WTC11 (cell line): ENCODE measurements at regions not wholly inside any gene's neighbourhood (a gene's known extent, or its start where the extent isn't known, plus 50 kb on each side); places are given as distances from the start of the nearest gene placed in this dataset.

Experiments used
- ATAC-seq: fragments of 200-7000 bp; cut with Tn5 transposase; 2 replicates; pipeline ENCODE4 v1.10.0; 2021; ENCODE audit warnings: mild to moderate bottlenecking, moderate library complexity
- CTCF ChIA-PET: fragments of 300-600 bp; sonication (Branson Sonifier 250); formaldehyde crosslinking; loops from one replicate; lab custom pipeline; 2021; ENCODE audit warnings: antibody characterized with exemption; lab: Charles Lee
- POLR2A ChIA-PET: fragments of 350-600 bp; sonication (Branson Sonifier 250); formaldehyde crosslinking; loops from one replicate; lab custom pipeline; 2021; ENCODE audit warnings: antibody characterized with exemption; lab: Charles Lee
- DNase-seq: peaks from one replicate; pipeline ENCODE4 v3.0.0; 2021; ENCODE audit warnings: low spot score
- H3K27ac Mint-ChIP-seq: 2 replicates; pipeline ENCODE4 v1.8.0; 2021; ENCODE audit warnings: mixed read lengths
- H3K27me3 Mint-ChIP-seq: 2 replicates; pipeline ENCODE4 v1.8.0; 2021; ENCODE audit warnings: low read depth, mild to moderate bottlenecking, moderate library complexity, mixed read lengths
- H3K36me3 Mint-ChIP-seq: 2 replicates; pipeline ENCODE4 v1.8.0; 2021; ENCODE audit warnings: mixed read lengths
- H3K4me1 Mint-ChIP-seq: 2 replicates; pipeline ENCODE4 v1.8.0; 2022; ENCODE audit warnings: mixed read lengths
- H3K4me3 Mint-ChIP-seq: 2 replicates; pipeline ENCODE4 v1.8.0; 2021; ENCODE audit warnings: mild to moderate bottlenecking, moderate library complexity, mixed read lengths
- H3K9me3 Mint-ChIP-seq: 2 replicates; pipeline ENCODE4 v1.8.0; 2021; ENCODE audit warnings: mixed read lengths
- FOXK1 ChIP-seq: sonication (generic); formaldehyde crosslinking; IDR thresholded peaks from 2 replicates; pipeline ENCODE4 v1.8.0; 2022; ENCODE audit warnings: mild to moderate bottlenecking, moderate library complexity, missing genetic modification reagents
- GRHL2 ChIP-seq: fragments of 250-450 bp; sonication (Bioruptor Pico); IDR thresholded peaks from 2 replicates; pipeline ENCODE4 v1.8.0; 2022; ENCODE audit warnings: mild to moderate bottlenecking, moderate library complexity; ENCODE audit not compliant: insufficient replicate concordance, severe bottlenecking
- MXD4 ChIP-seq: fragments of 250-450 bp; sonication (Bioruptor Pico); IDR thresholded peaks from 2 replicates; pipeline ENCODE4 v1.8.0; 2021; ENCODE audit warnings: mild to moderate bottlenecking, moderate library complexity, borderline replicate concordance
- NFE2L1 ChIP-seq: sonication (generic); formaldehyde crosslinking; IDR thresholded peaks from 2 replicates; pipeline ENCODE4 v1.8.1; 2023; ENCODE audit warnings: missing genetic modification reagents
- NFYB ChIP-seq: sonication (generic); formaldehyde crosslinking; conservative IDR thresholded peaks from 2 replicates; pipeline ENCODE4 v1.8.0; 2022; ENCODE audit warnings: low read depth, missing genetic modification reagents
- NR3C1 ChIP-seq: sonication (generic); formaldehyde crosslinking; conservative IDR thresholded peaks from 2 replicates; pipeline ENCODE4 v1.8.1; 2023; ENCODE audit warnings: low read depth, mild to moderate bottlenecking, missing genetic modification reagents
- PREB ChIP-seq: sonication (generic); formaldehyde crosslinking; IDR thresholded peaks from 2 replicates; pipeline ENCODE4 v1.8.1; 2022; ENCODE audit warnings: mild to moderate bottlenecking, missing genetic modification reagents, moderate library complexity, borderline replicate concordance
- PRRX2 ChIP-seq: fragments of 250-450 bp; sonication (Bioruptor Pico); IDR thresholded peaks from 2 replicates; pipeline ENCODE4 v1.8.0; 2021; ENCODE audit warnings: mild to moderate bottlenecking
- TEAD1 ChIP-seq: sonication (generic); formaldehyde crosslinking; IDR thresholded peaks from 2 replicates; pipeline ENCODE4 v1.8.0; 2022; ENCODE audit warnings: mild to moderate bottlenecking, missing genetic modification reagents
- ZNF121 ChIP-seq: sonication (generic); formaldehyde crosslinking; IDR thresholded peaks from 2 replicates; pipeline ENCODE4 v1.8.0; 2023; ENCODE audit warnings: missing genetic modification reagents
- ZNF425 ChIP-seq: fragments of 250-450 bp; sonication (Bioruptor Pico); conservative IDR thresholded peaks from 2 replicates; pipeline ENCODE4 v1.9.0; 2021; ENCODE audit warnings: mild to moderate bottlenecking
- ZNF532 ChIP-seq: fragments of 250-450 bp; sonication (Bioruptor Pico); IDR thresholded peaks from 2 replicates; pipeline ENCODE4 v1.9.0; 2021; ENCODE audit warnings: mild to moderate bottlenecking, borderline replicate concordance
- TF ChIP-seq, protein P1 (sequence below): sonication (generic); formaldehyde crosslinking; IDR thresholded peaks from 2 replicates; pipeline ENCODE4 v1.8.1; 2023; ENCODE audit warnings: mild to moderate bottlenecking, moderate library complexity, missing genetic modification reagents
- TF ChIP-seq, protein P2 (sequence below): fragments of 250-450 bp; sonication (Bioruptor Pico); IDR thresholded peaks from 2 replicates; pipeline ENCODE4 v2.1.2; 2022; ENCODE audit warnings: mild to moderate bottlenecking, moderate library complexity

DNA sequence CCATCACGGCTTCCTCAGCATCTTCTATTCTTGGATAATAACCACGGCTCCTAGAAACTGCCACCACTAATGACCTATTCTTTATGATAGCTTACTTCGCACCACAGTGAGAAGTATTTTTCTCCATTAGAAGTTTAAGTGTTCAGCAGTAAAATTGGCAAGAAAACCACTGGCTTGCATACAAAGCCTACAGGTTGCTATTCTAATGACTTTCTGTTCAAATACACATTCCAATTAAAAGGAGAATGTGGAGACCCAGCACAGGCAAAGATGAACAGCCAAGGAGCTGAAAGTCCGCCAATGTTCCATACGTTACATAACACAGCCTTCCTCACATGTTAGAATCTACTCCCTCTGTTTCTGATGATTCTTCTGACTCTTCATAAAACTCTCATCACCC lies 875.0 kb upstream of the PRKX start (continued):
- no peak for TF ChIP-seq PREB
- no peak for TF ChIP-seq PRRX2 (CRISPR knock-in tag)
- no peak for TF ChIP-seq NR3C1 (CRISPR knock-in tag)

GRCh38 chrX:4588056-4588455 lies 874.6 kb upstream of the PRKX start:
- ChIA-PET POLR2A (no interaction called here), CTCF (no interaction called here)
- no peaks in the 10 kb centered on the region for H3K27me3 Mint-ChIP-seq
- TF ChIP-seq NFYB (CRISPR knock-in tag) (no peak), ZNF532 (no peak), FOXK1 (no peak), ZNF425 (CRISPR knock-in tag) (no peak)
- H3K9me3 Mint-ChIP-seq, result peaks cover 16% of the 10 kb centered on the region
- H3K36me3 Mint-ChIP-seq, result no peaks in the 10 kb centered on the region
- ATAC-seq (no peak), DNase-seq (no peak)
- H3K27ac Mint-ChIP-seq, result no peak overlapping the region
- H3K4me1 Mint-ChIP-seq, result no peaks in the 10 kb centered on the region
- H3K4me3 Mint-ChIP-seq, result no peak overlapping the region

- CTCF ChIA-PET, result no interaction called here
- H3K27me3 Mint-ChIP-seq, result no peaks in the 10 kb centered on the region
- H3K4me1 Mint-ChIP-seq, result no peaks in the 10 kb centered on the region
- no peak overlapping the region for H3K27ac Mint-ChIP-seq
- no peaks in the 10 kb centered on the region for H3K36me3 Mint-ChIP-seq
- ATAC-seq (no peak), DNase-seq (no peak)
- POLR2A ChIA-PET, result no interaction called here
- TF ChIP-seq TEAD1 (no peak), ZNF121 (no peak), GRHL2 (CRISPR knock-in tag) (no peak), MXD4 (CRISPR knock-in tag) (no peak), NFE2L1 (no peak)
- TF ChIP-seq, protein P1, sequence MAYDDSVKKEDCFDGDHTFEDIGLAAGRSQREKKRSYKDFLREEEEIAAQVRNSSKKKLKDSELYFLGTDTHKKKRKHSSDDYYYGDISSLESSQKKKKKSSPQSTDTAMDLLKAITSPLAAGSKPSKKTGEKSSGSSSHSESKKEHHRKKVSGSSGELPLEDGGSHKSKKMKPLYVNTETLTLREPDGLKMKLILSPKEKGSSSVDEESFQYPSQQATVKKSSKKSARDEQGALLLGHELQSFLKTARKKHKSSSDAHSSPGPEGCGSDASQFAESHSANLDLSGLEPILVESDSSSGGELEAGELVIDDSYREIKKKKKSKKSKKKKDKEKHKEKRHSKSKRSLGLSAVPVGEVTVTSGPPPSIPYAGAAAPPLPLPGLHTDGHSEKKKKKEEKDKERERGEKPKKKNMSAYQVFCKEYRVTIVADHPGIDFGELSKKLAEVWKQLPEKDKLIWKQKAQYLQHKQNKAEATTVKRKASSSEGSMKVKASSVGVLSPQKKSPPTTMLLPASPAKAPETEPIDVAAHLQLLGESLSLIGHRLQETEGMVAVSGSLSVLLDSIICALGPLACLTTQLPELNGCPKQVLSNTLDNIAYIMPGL (CRISPR knock-in tag), result no peak
- TF ChIP-seq, protein P2, sequence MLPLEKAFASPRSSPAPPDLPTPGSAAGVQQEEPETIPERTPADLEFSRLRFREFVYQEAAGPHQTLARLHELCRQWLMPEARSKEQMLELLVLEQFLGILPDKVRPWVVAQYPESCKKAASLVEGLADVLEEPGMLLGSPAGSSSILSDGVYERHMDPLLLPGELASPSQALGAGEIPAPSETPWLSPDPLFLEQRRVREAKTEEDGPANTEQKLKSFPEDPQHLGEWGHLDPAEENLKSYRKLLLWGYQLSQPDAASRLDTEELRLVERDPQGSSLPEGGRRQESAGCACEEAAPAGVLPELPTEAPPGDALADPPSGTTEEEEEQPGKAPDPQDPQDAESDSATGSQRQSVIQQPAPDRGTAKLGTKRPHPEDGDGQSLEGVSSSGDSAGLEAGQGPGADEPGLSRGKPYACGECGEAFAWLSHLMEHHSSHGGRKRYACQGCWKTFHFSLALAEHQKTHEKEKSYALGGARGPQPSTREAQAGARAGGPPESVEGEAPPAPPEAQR, result no peak
- no peak overlapping the region for H3K4me3 Mint-ChIP-seq
- H3K9me3 Mint-ChIP-seq, result peaks cover 5% of the 10 kb centered on the region; the same call in 1 of the 2 replicates
These were observed 866.5 kb upstream of the PRKX start for GRCh38 chrX:4579999-4580398.
